ENCODE measurements at regions not wholly inside any gene's neighbourhood (a gene's known extent, or its start where the extent isn't known, plus 50 kb on each side); places are given as distances from the start of the nearest gene placed in this dataset.
"Not testable (repeated sequence)": the region's sequence is repeated elsewhere in the genome, so short reads cannot be mapped to it uniquely, and the experiment has no call there.

GRCh38 chr7:1620176-1620575, 49.9 kb upstream of the ELFN1 start:
- TF ChIP-seq POLR2AphosphoS5, CTCF, POLR2A (IDR thresholded peaks at IDR 0.05): not testable (repeated sequence)

Measured in breast epithelium (tissue), 3 donors.